Neural progenitor cell (in vitro differentiated cells): ENCODE measurements at regions not wholly inside any gene's neighbourhood (a gene's known extent, or its start where the extent isn't known, plus 50 kb on each side); places are given as distances from the start of the nearest gene placed in this dataset.
A peak's percentile ranks its signal among the peaks of the same experiment; 100 is the strongest.

ENCODE experiments used
- DNase-seq: peaks from one replicate; pipeline ENCODE4 v3.0.0-alpha.2; 2016; ENCODE audit warnings: low spot score
- H2AFZ ChIP-seq: fragments of 200-600 bp; sonication (generic); replicated peaks from 2 replicates; pipeline ENCODE4 v1.6.1; 2016; ENCODE audit warnings: antibody characterized with exemption
- H3F3A ChIP-seq: fragments of 200-600 bp; sonication (generic); 2 replicates; pipeline ENCODE4 v1.6.1; 2016; ENCODE audit warnings: antibody characterized with exemption, low read depth
- H3K27ac ChIP-seq: fragments of 200-600 bp; sonication (generic); 2 replicates; pipeline ENCODE4 v1.5.1; 2016; ENCODE audit warnings: mild to moderate bottlenecking
- H3K27me3 ChIP-seq: fragments of 200-600 bp; sonication (generic); 2 replicates; pipeline ENCODE4 v1.6.1; 2016; ENCODE audit warnings: mild to moderate bottlenecking, moderate library complexity
- H3K36me3 ChIP-seq: fragments of 200-600 bp; sonication (generic); 2 replicates; pipeline ENCODE4 v1.5.1; 2016
- H3K4me1 ChIP-seq: fragments of 200-600 bp; sonication (generic); 2 replicates; pipeline ENCODE4 v1.6.1; 2016; ENCODE audit warnings: mixed run types
- H3K4me2 ChIP-seq: fragments of 200-600 bp; sonication (generic); 2 replicates; pipeline ENCODE4 v1.6.1; 2016
- H3K4me3 ChIP-seq: fragments of 200-600 bp; sonication (generic); 2 replicates; pipeline ENCODE4 v1.5.1; 2016
- H3K79me2 ChIP-seq: fragments of 200-600 bp; sonication (generic); 2 replicates; pipeline ENCODE4 v1.6.1; 2016; ENCODE audit warnings: low read depth
- H3K9ac ChIP-seq: fragments of 200-600 bp; sonication (generic); 2 replicates; pipeline ENCODE4 v1.6.1; 2016
- H3K9me3 ChIP-seq: fragments of 200-600 bp; sonication (generic); 2 replicates; pipeline ENCODE4 v1.5.1; 2016; ENCODE audit warnings: low read depth
- H4K20me1 ChIP-seq: fragments of 200-600 bp; sonication (generic); 2 replicates; pipeline ENCODE4 v1.6.1; 2016; ENCODE audit warnings: low read depth
- H3K27ac Mint-ChIP-seq: 3 replicates; pipeline ENCODE4 v1.8.0; 2021; ENCODE audit warnings: mixed read lengths
- H3K27me3 Mint-ChIP-seq: 2 replicates; pipeline ENCODE4 v1.8.0; 2022; ENCODE audit warnings: low read depth, mild to moderate bottlenecking, inconsistent platforms, moderate library complexity, mixed read lengths; ENCODE audit not compliant: insufficient read depth
- H3K36me3 Mint-ChIP-seq: 3 replicates; pipeline ENCODE4 v1.8.0; 2021; ENCODE audit warnings: mixed read lengths
- H3K4me1 Mint-ChIP-seq: 3 replicates; pipeline ENCODE4 v1.8.0; 2021; ENCODE audit warnings: mixed read lengths
- H3K4me3 Mint-ChIP-seq: 3 replicates; pipeline ENCODE4 v1.8.0; 2021; ENCODE audit warnings: mild to moderate bottlenecking, moderate library complexity, mixed read lengths
- H3K9me3 Mint-ChIP-seq: 3 replicates; pipeline ENCODE4 v1.8.0; 2020; ENCODE audit warnings: mixed read lengths
- EZH2 ChIP-seq: fragments of 200-600 bp; sonication (generic); IDR thresholded peaks from 2 replicates; pipeline ENCODE4 v1.6.1; 2017; ENCODE audit warnings: antibody characterized with exemption, mild to moderate bottlenecking, moderate library complexity
- EZH2phosphoT487 ChIP-seq: fragments of 200-600 bp; sonication (generic); IDR thresholded peaks from 2 replicates; pipeline ENCODE4 v1.6.1; 2017; ENCODE audit warnings: antibody characterized with exemption
- TF ChIP-seq, protein P1 (sequence below): fragments of 200-600 bp; sonication (generic); IDR thresholded peaks from 2 replicates; pipeline ENCODE4 v1.5.1; 2017; ENCODE audit warnings: antibody characterized with exemption, mild to moderate bottlenecking

DNA sequence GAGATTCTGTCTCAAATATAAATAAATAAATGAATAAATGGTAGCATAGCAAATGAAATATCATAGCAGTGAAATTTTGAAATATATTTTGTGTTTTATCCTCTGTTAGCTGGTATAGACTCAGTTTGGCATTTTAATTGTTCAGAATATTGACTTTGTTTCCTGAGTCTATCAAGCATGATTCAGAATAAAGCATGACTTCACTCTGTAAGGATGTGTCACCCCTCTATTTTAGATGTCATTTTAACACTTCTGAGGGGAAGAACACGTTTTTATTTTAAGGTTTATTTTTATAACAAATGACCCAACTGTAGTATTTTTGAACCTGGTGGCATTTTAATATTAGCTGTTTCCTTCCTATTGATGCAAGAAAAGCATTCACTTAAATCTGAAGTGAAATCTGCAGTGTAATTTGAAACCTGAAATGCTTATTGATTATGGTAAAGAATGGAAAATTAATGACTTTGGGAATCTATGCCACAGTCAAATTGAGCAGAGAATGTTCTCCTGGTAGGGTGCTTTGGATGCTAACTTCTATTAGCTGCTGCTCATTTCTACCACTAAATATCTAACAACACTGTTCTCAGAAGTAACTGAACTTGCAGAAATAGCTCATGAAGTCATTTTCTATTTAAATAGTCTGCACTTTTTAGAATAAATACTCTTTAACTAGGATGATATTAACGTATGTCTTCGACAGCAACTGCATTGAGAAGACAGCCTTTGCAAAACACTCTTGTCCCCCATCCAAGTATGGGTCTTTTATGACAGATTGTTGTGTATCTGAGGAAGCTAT, 114.2 kb downstream of the SOX4 start:
- Mint-ChIP-seq H3K27me3 (peaks cover 2% of the 10 kb centered on the region), H3K4me1 (peaks cover 21% of the 10 kb centered on the region), H3K27ac (no peak overlapping the region), H3K36me3 (peaks cover 40% of the 10 kb centered on the region), H3K9me3 (peaks cover 26% of the 10 kb centered on the region), H3K4me3 (no peak overlapping the region)
- Histone ChIP-seq H3K79me2 (peaks cover 100% of the 10 kb centered on the region), H3K9me3 (no peaks in the 10 kb centered on the region), H3K4me2 (no peak overlapping the region), H3K27ac (no peak overlapping the region), H3K4me3 (no peak overlapping the region), H3K36me3 (no peaks in the 10 kb centered on the region), H3F3A (peaks cover 12% of the 10 kb centered on the region), H3K9ac (no peak overlapping the region), H4K20me1 (peaks cover 35% of the 10 kb centered on the region), H3K4me1 (peaks cover 22% of the 10 kb centered on the region), H3K27me3 (no peaks in the 10 kb centered on the region), H2AFZ (no peak overlapping the region)
- no peak for DNase-seq
- TF ChIP-seq EZH2phosphoT487 (no peak), EZH2 (no peak)
- TF ChIP-seq, protein P1, sequence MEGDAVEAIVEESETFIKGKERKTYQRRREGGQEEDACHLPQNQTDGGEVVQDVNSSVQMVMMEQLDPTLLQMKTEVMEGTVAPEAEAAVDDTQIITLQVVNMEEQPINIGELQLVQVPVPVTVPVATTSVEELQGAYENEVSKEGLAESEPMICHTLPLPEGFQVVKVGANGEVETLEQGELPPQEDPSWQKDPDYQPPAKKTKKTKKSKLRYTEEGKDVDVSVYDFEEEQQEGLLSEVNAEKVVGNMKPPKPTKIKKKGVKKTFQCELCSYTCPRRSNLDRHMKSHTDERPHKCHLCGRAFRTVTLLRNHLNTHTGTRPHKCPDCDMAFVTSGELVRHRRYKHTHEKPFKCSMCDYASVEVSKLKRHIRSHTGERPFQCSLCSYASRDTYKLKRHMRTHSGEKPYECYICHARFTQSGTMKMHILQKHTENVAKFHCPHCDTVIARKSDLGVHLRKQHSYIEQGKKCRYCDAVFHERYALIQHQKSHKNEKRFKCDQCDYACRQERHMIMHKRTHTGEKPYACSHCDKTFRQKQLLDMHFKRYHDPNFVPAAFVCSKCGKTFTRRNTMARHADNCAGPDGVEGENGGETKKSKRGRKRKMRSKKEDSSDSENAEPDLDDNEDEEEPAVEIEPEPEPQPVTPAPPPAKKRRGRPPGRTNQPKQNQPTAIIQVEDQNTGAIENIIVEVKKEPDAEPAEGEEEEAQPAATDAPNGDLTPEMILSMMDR = no peak

DNA sequence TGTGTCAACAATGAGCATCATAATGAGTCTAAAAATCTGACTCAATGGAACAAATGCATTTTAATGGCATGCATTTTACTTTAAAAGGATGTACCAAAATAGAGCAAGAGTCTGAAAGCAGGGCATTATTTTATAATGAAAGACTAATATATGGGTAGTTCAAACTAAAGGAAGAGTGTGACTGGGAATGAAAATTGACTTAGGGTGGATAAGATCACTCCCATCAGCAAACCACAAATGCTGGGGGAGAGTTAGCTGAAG, 114.7 kb downstream of the SOX4 start:
- H3K27ac Mint-ChIP-seq = no peak overlapping the region
- no peak overlapping the region for H3K4me3 ChIP-seq
- TF ChIP-seq, protein P1 = no peak
- no peak for TF ChIP-seq EZH2
- no peak for TF ChIP-seq EZH2phosphoT487

DNA sequence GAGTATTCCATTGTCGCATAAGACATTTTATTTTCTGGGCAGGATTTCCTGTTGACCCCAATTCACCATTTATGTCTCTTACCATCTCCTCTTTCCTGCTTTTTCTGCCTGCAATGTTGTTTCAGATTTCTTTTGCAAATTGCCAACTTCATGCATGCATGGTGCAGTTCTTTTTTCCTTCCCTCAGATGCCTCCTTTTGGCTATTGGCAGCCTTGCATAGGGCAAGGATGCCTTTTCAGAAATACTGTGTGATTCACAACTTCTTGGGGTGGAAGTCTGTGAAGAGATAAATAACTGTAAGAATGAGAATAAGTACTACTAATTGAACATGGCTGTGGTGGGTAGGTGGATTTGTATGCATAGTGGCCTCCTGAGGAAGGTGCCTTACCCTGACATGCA, 116.7 kb downstream of the SOX4 start:
- H3K27me3 ChIP-seq = no peaks in the 10 kb centered on the region
- H3K36me3 Mint-ChIP-seq = peaks cover 44% of the 10 kb centered on the region
- peaks cover 22% of the 10 kb centered on the region for H3K4me1 Mint-ChIP-seq
- peaks cover 12% of the 10 kb centered on the region for H3F3A ChIP-seq
- peaks cover 2% of the 10 kb centered on the region for H3K27me3 Mint-ChIP-seq
- DNase-seq = no peak
- no peak overlapping the region for H3K27ac ChIP-seq
- H2AFZ ChIP-seq = no peak overlapping the region
- peaks cover 18% of the 10 kb centered on the region for H3K9me3 Mint-ChIP-seq
- H3K4me1 ChIP-seq = peaks cover 25% of the 10 kb centered on the region
- H3K36me3 ChIP-seq = no peaks in the 10 kb centered on the region
- H3K27ac Mint-ChIP-seq = peak overlapping the region; percentile 29
- H3K4me2 ChIP-seq = peak overlapping the region; percentile 56
- TF ChIP-seq, protein P1 = no peak
- TF ChIP-seq EZH2phosphoT487 = no peak
- TF ChIP-seq EZH2 = no peak
- H4K20me1 ChIP-seq = peaks cover 52% of the 10 kb centered on the region
- no peak overlapping the region for H3K4me3 Mint-ChIP-seq
- peaks cover 100% of the 10 kb centered on the region for H3K79me2 ChIP-seq
- H3K9ac ChIP-seq = no peak overlapping the region
- no peaks in the 10 kb centered on the region for H3K9me3 ChIP-seq
- H3K4me3 ChIP-seq = no peak overlapping the region

More for the DNA sequence above, 114.7 kb downstream of the SOX4 start:
- H3K4me3 Mint-ChIP-seq = no peak overlapping the region
- no peak overlapping the region for H3K4me2 ChIP-seq
- H3K36me3 Mint-ChIP-seq = peaks cover 40% of the 10 kb centered on the region
- H3K27me3 Mint-ChIP-seq = peaks cover 2% of the 10 kb centered on the region
- H3K36me3 ChIP-seq = no peaks in the 10 kb centered on the region
- H3K27me3 ChIP-seq = no peaks in the 10 kb centered on the region
- peaks cover 22% of the 10 kb centered on the region for H3K4me1 Mint-ChIP-seq
- no peak overlapping the region for H3K27ac ChIP-seq
- H3F3A ChIP-seq = peaks cover 12% of the 10 kb centered on the region
- no peaks in the 10 kb centered on the region for H3K9me3 ChIP-seq
- no peak for DNase-seq
- peaks cover 22% of the 10 kb centered on the region for H3K4me1 ChIP-seq
- peaks cover 37% of the 10 kb centered on the region for H4K20me1 ChIP-seq
- peaks cover 24% of the 10 kb centered on the region for H3K9me3 Mint-ChIP-seq
- peaks cover 100% of the 10 kb centered on the region for H3K79me2 ChIP-seq
- no peak overlapping the region for H3K9ac ChIP-seq
- H2AFZ ChIP-seq = no peak overlapping the region
